ENCODE measurements at regions not wholly inside any gene's neighbourhood (a gene's known extent, or its start where the extent isn't known, plus 50 kb on each side); places are given as distances from the start of the nearest gene placed in this dataset.

DNA sequence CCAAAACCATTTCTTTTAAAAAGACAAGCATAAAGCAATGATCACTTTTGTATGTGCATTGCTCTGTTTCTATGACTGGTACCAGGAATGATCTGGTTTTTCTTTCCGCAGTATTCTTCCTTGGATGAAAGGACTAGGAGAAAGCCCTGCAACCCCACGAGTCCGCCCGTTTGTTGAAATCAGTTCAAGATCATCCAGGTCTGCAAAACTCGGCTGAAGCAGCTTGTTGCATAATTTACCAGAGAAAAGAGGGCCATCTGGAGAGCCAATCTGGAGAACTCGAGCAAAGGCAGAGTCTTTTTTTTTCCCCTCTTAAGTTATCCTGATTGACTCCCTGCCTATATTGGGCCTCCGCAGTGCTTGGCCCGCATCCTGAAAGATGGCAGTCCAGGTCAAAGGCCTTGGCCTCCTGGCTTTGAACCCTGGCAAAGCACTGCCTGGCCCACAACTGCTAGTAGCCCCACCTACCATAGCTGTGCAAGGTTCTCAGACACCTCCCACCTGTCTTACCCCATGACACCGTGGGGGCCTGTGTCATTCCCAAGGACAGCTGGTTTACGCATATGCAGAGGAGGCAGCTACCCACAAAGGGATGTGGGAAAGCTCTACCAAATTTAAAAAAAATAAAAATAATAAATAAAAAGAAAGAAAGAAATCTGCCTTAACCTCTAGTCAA lies 572.2 kb downstream of the INHBA start:
- TF ChIP-seq GATA2 (IDR thresholded peaks at IDR 0.05; ENCODE audit: low read depth, low read length) (no peak), GATA3 (IDR thresholded peaks at IDR 0.05; ENCODE audit: low read depth, low read length) (no peak)
